ENCODE measurements at regions not wholly inside any gene's neighbourhood (a gene's known extent, or its start where the extent isn't known, plus 50 kb on each side); places are given as distances from the start of the nearest gene placed in this dataset.

- no peak for TF ChIP-seq GLIS3 (CRISPR knock-in tag; IDR thresholded peaks at IDR 0.05)
- TF ChIP-seq TSHZ2 (CRISPR knock-in tag; IDR thresholded peaks at IDR 0.05): peak; percentile 75
- no peak for TF ChIP-seq CSRNP3 (CRISPR knock-in tag; IDR thresholded peaks at IDR 0.05)
- TF ChIP-seq TCF4 (CRISPR knock-in tag; IDR thresholded peaks at IDR 0.05; ENCODE audit: borderline replicate concordance): peak; percentile 81; the same call in 1 of the 2 replicates
- no peak for ATAC-seq
Observed at GRCh38 chr11:80613655-80614054, 1172.8 kb upstream of the TENM4 start.

GRCh38 chr11:80610516-80610915, 1169.7 kb upstream of the TENM4 start:
- no peak for TF ChIP-seq BACH2 (CRISPR knock-in tag; IDR thresholded peaks at IDR 0.05; ENCODE audit: borderline replicate concordance)
- ATAC-seq: no peak

GRCh38 chr11:80603472-80603871, 1162.6 kb upstream of the TENM4 start:
- no peak for ATAC-seq
- no peak for TF ChIP-seq ZNF565 (CRISPR knock-in tag; conservative IDR thresholded peaks at IDR 0.05; ENCODE audit: low read depth)
- no peak for TF ChIP-seq POU6F1 (CRISPR knock-in tag; IDR thresholded peaks at IDR 0.05; ENCODE audit: borderline replicate concordance, low read depth)
- TF ChIP-seq GLIS3 (CRISPR knock-in tag; IDR thresholded peaks at IDR 0.05): no peak
- no peak for TF ChIP-seq ARNTL (CRISPR knock-in tag; IDR thresholded peaks at IDR 0.05; ENCODE audit: borderline replicate concordance, low read depth)
- TF ChIP-seq PATZ1 (CRISPR knock-in tag; IDR thresholded peaks at IDR 0.05; ENCODE audit: borderline replicate concordance): no peak

GRCh38 chr11:80598905-80599304, 1158.1 kb upstream of the TENM4 start:
- no peak for ATAC-seq
- TF ChIP-seq OSR1 (CRISPR knock-in tag; IDR thresholded peaks at IDR 0.05) (no peak), CREB5 (CRISPR knock-in tag; IDR thresholded peaks at IDR 0.05; ENCODE audit: low read depth) (no peak), ESRRG (CRISPR knock-in tag; IDR thresholded peaks at IDR 0.05) (no peak), SNAI2 (CRISPR knock-in tag; IDR thresholded peaks at IDR 0.05) (no peak), ZNF70 (CRISPR knock-in tag; IDR thresholded peaks at IDR 0.05) (no peak), ARNTL (CRISPR knock-in tag; IDR thresholded peaks at IDR 0.05; ENCODE audit: borderline replicate concordance, low read depth) (no peak), ISL1 (CRISPR knock-in tag; IDR thresholded peaks at IDR 0.05) (no peak), BACH2 (CRISPR knock-in tag; IDR thresholded peaks at IDR 0.05; ENCODE audit: borderline replicate concordance) (no peak), GLIS3 (CRISPR knock-in tag; IDR thresholded peaks at IDR 0.05) (no peak), TCF4 (CRISPR knock-in tag; IDR thresholded peaks at IDR 0.05; ENCODE audit: borderline replicate concordance) (no peak), ZNF8 (CRISPR knock-in tag; IDR thresholded peaks at IDR 0.05) (no peak)

- no peak for TF ChIP-seq RARB (CRISPR knock-in tag; IDR thresholded peaks at IDR 0.05)
- no peak for ATAC-seq
Observed at GRCh38 chr11:80596291-80596810, 1155.5 kb upstream of the TENM4 start.

All from SK-N-SH treated with all-trans-retinoic acid at 6 μM for 48 hours (cell line).